GM04503 (cell line): ENCODE measurements at regions not wholly inside any gene's neighbourhood (a gene's known extent, or its start where the extent isn't known, plus 50 kb on each side); places are given as distances from the start of the nearest gene placed in this dataset.
"Not testable (repeated sequence)": the region's sequence is repeated elsewhere in the genome, so short reads cannot be mapped to it uniquely, and the experiment has no call there.

Experiments
- DNase-seq: peaks from one replicate; pipeline ENCODE4 v3.0.0-alpha.2; 2012; ENCODE audit warnings: low read depth

DNA sequence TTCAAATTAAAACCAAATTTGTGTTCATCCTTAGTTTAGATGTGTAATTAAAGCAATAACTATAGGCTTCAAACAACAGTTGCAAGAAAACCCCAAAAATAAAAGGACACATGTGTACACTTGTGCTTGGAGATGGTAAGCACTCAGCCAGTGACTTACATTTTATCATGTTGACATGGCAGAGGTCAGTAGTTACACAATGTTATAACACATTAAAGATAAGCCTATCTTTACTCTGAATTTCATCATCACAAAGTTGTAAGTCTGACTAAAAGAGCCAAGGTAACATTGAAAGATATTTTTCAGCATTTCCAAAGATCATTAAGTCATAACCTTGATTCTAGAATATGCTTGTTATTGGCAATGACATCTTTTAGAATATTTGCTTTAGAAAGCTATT is 98.5 kb upstream of the PNPLA4 start:
- no peak for DNase-seq

DNA sequence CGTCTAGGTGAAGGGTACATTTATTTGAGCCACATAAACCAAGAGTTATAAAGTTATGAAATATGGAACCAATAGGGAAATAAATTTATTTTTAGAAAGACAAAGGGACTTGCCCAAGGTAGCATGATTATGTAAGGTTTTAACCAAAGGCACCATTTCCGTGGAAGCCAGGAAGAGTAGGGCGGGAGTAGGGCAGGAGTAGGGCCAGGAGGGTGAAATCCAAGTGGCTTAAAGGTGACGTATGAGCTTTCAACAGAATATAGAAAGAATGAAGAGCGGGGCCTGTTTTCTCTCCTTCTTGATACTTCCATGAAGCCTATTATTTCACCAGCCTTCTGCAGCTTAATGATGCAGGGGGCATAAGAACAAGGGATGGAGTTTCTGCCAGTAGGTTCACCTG is 91.7 kb upstream of the PNPLA4 start:
- DNase-seq: no peak

DNA sequence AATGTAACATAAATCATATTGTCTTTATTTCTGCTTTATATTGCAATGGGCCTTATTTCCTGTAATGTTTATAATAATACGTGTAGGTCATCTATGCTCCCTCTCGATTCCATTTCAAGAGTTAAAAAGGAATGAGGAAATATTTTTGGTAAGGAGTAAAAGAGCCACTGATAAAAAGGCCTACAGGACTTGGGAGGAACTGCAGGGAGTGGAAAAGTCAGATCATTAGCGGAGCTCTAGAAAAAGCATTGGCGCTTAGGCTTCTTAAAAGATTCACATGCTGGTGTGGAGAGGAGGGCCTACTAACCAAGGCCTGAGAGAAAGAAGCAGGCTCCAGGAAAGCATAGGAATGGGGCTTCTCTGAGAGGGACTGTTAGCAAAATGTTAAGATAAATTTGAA is 82.9 kb upstream of the PNPLA4 start:
- DNase-seq: no peak

GRCh38 chrX:8005678-8006347 is 78.6 kb upstream of the PNPLA4 start:
- no peak for DNase-seq

- no peak for DNase-seq
These were observed 76.1 kb upstream of the PNPLA4 start for GRCh38 chrX:8003147-8003883.

GRCh38 chrX:7996851-7997250 is 69.6 kb upstream of the PNPLA4 start:
- no peak for DNase-seq

DNA sequence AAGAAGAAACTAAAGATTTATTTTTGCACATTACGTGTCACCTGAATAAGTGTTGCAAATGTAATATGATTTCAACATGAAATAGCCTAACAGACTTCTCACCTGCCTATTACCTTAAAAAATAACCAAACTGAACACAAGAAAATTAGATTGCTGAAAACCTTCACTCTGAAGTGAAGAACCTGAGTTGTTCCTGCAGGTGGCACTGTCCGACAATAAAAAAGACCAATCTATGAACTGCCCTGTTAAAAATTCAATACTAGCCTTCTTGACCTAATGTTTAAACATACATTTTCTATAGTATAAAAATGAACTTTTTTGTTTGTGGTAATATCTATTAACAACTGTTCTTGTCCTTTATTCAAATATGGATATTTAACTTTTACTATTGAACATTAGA is 69.2 kb upstream of the PNPLA4 start:
- DNase-seq: no peak

GRCh38 chrX:7993873-7994272 is 66.7 kb upstream of the PNPLA4 start:
- no peak for DNase-seq

DNA sequence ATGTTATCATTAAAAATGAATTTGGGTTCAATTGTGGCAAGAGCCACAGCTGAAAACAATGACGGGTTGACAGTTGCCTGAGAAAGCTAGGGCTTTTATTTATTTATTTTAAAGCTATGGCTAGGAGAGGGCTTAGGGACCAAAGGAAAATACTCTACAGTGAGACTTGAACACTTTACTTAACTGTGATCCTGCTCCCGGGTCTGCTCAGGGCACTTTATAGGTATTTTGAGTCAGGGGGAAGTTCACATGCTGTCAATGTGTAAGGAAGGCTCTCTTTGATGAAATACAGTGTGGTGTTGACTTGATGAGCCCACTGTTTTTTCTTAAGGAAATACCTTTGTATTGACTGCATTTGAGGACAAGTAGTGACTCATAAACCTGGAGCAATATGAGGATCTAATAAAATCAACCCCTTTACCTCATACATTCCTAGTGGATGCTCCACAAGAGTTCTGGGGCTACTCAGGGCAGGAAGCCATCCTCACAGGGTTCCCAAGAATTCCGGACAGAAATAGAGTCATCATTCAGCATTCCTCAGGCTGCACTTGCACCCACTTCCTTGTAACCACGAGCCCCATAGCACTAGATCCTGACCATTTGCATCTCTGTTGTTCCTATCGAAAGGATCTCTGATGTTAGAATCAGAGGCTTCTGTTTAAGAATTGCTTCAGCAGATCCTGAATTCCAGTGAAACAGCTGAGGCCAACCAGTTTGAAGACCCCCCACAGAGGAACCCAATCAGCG is 61.0 kb upstream of the PNPLA4 start:
- DNase-seq: peak; percentile 25

- DNase-seq: no peak
These were observed 60.2 kb upstream of the PNPLA4 start for GRCh38 chrX:7987160-7988012.

GRCh38 chrX:7986738-7987137 is 59.5 kb upstream of the PNPLA4 start:
- not testable (repeated sequence) for DNase-seq

DNA sequence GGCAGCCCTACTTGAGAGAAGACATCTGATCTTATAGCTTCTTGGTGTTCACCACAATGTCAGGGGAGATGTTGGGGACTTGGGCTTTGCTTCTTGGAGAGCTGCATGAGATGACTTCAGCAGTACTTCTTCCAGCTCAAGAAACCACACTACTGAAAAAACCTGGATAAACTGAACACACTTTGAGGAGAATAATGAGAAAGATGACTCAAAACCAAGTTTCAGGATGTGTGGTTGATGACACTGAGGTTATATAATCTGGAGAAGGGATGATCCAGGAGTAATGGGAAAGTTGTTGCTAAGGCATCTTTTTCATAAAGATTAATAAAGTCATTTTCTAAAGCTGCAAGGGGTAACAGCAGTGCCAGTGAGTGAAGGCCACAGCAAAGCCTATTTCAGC is 58.4 kb upstream of the PNPLA4 start:
- peak; percentile 11 for DNase-seq

DNA sequence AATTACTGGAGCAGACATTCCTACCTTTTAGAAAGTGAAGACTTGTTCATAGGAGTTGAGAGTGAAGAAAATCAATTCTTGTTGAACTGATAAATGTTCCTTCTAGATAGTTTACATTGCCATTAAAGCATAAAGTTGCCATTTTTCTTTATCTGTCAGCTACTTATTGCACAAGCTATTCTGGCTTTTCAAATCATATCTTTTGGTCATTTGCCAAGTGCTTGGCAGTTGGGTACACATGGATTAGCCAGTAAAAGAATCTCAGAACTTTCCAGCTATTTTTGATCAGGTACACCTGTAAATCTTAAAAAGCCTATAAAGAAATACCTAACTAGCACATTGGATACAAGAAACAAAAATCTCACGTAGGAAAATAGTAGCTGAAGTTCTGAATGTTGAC is 56.4 kb upstream of the PNPLA4 start:
- no peak for DNase-seq
